Panc1 (cell line): ENCODE measurements at regions not wholly inside any gene's neighbourhood (a gene's known extent, or its start where the extent isn't known, plus 50 kb on each side); places are given as distances from the start of the nearest gene placed in this dataset.

Source experiments
- ATAC-seq: fragments of 200-7000 bp; cut with Tn5 transposase; 2 replicates; pipeline ENCODE4 v1.9.1; 2020; ENCODE audit warnings: mild to moderate bottlenecking, moderate library complexity
- BruUV-seq: library from RNA; stranded (reverse); fragments of 400-500 nt; replicated peaks from 2 replicates; lab custom pipeline; 2021; lab: Mats Ljungman, UMichigan
- CTCF ChIA-PET: fragments of 300-600 bp; sonication (Branson Sonifier 250); formaldehyde crosslinking; loops from one replicate; lab custom pipeline; 2022; ENCODE audit warnings: antibody characterized with exemption; lab: Charles Lee
- POLR2A ChIA-PET: fragments of 300-600 bp; sonication (Branson Sonifier 250); formaldehyde crosslinking; loops from one replicate; lab custom pipeline; 2022; ENCODE audit warnings: antibody characterized with exemption; lab: Charles Lee
- DNase-seq: peaks from one replicate; pipeline ENCODE4 v3.0.0-alpha.2; 2010; ENCODE audit warnings: low read depth, low spot score
- H3K27ac ChIP-seq: 2 replicates; pipeline ENCODE4 v1.5.1; 2011; ENCODE audit warnings: mild to moderate bottlenecking, low read length, inconsistent platforms
- H3K27me3 ChIP-seq: fragments of 200-500 bp; sonication (Bioruptor generic); 2 replicates; pipeline ENCODE4 v1.6.0; 2014; ENCODE audit warnings: low read length, inconsistent platforms; ENCODE audit not compliant: control insufficient read depth, insufficient read depth
- H3K36me3 ChIP-seq: fragments of 200-500 bp; sonication (Bioruptor generic); 2 replicates; pipeline ENCODE4 v1.5.1; 2014; ENCODE audit warnings: inconsistent platforms, mild to moderate bottlenecking, low read length, moderate library complexity; ENCODE audit not compliant: control insufficient read depth, insufficient read depth
- H3K4me1 ChIP-seq: 2 replicates; pipeline ENCODE4 v1.5.1; 2011; ENCODE audit warnings: inconsistent platforms, mild to moderate bottlenecking, low read length, moderate library complexity; ENCODE audit not compliant: control insufficient read depth, insufficient read depth
- H3K4me3 ChIP-seq, 2 experiments: 2 replicates each; pipeline ENCODE4 v1.5.1; 2011 to 2012; ENCODE audit warnings: low read depth in 2 of 2, low read length in 2 of 2, mild to moderate bottlenecking in 2 of 2, inconsistent platforms in 1 of 2, moderate library complexity in 1 of 2
- H3K9me3 ChIP-seq: fragments of 200-500 bp; sonication (Bioruptor generic); 2 replicates; pipeline ENCODE4 v1.5.1; 2014; ENCODE audit warnings: low read depth, mild to moderate bottlenecking, inconsistent platforms, low read length, moderate library complexity; ENCODE audit not compliant: control insufficient read depth, insufficient read depth
- POLR2AphosphoS5 ChIP-seq: IDR thresholded peaks from 2 replicates; pipeline ENCODE4 v1.6.1; 2012; ENCODE audit warnings: mild to moderate bottlenecking, low read depth, low read length, moderate library complexity
- REST ChIP-seq, 2 experiments: IDR thresholded peaks; 2 replicates each; pipeline ENCODE4 v1.6.1; 2011 to 2012; ENCODE audit warnings: low read depth in 2 of 2, control low read depth in 1 of 2, low read length in 1 of 2, mild to moderate bottlenecking in 1 of 2, moderate library complexity in 1 of 2; ENCODE audit not compliant: insufficient read depth in 1 of 2
- SIN3A ChIP-seq: IDR thresholded peaks from 2 replicates; pipeline ENCODE4 v1.6.1; 2012; ENCODE audit warnings: low read depth, mild to moderate bottlenecking, low read length, moderate library complexity, borderline replicate concordance; ENCODE audit not compliant: insufficient read depth
- TCF7L2 ChIP-seq: IDR thresholded peaks from 2 replicates; pipeline ENCODE4 v1.6.1; 2011; ENCODE audit warnings: mild to moderate bottlenecking, low read depth, low read length, inconsistent platforms
- in situ Hi-C: cut with HindIII; loops from 2 replicates; pipeline ENCODE4 v1.10.0; 2016; ENCODE audit warnings: low sequenced_read_pairs, low pct_unique_long_range_greater_than_20kb
- intact Hi-C: fragments of 100-400 bp; cut with micrococcal nuclease; formaldehyde crosslinking; loops from one replicate; pipeline ENCODE4 v1.10.0; 2022; ENCODE audit not compliant: unreplicated experiment
- TF ChIP-seq, protein P1 (sequence below): fragments of 450-650 bp; IDR thresholded peaks from 2 replicates; pipeline ENCODE4 v1.5.1; 2017; ENCODE audit warnings: mild to moderate bottlenecking

GRCh38 chr12:127161466-127161865, 1105.5 kb upstream of the TMEM132C start:
- in situ Hi-C loops = no loop called here
- no peaks in the 10 kb centered on the region for H3K4me1 ChIP-seq
- DNase-seq (no peak), ATAC-seq (no peak)
- ChIA-PET CTCF (no interaction called here), POLR2A (no interaction called here)
- H3K4me3 ChIP-seq = no peak overlapping the region
- intact Hi-C loops = no loop called here
- no TSS peak for BruUV-seq
- H3K27ac ChIP-seq = no peak overlapping the region
- H3K27me3 ChIP-seq = no peaks in the 10 kb centered on the region
- H3K9me3 ChIP-seq = no peaks in the 10 kb centered on the region
- TF ChIP-seq TCF7L2 (no peak), POLR2AphosphoS5 (no peak), SIN3A (no peak), REST (IDR thresholded peaks at IDR 0.05; ENCODE audit: insufficient read depth in 1 of 2, low read depth in 2 of 2, low read length in 1 of 2) (no peak)
- TF ChIP-seq, protein P1, sequence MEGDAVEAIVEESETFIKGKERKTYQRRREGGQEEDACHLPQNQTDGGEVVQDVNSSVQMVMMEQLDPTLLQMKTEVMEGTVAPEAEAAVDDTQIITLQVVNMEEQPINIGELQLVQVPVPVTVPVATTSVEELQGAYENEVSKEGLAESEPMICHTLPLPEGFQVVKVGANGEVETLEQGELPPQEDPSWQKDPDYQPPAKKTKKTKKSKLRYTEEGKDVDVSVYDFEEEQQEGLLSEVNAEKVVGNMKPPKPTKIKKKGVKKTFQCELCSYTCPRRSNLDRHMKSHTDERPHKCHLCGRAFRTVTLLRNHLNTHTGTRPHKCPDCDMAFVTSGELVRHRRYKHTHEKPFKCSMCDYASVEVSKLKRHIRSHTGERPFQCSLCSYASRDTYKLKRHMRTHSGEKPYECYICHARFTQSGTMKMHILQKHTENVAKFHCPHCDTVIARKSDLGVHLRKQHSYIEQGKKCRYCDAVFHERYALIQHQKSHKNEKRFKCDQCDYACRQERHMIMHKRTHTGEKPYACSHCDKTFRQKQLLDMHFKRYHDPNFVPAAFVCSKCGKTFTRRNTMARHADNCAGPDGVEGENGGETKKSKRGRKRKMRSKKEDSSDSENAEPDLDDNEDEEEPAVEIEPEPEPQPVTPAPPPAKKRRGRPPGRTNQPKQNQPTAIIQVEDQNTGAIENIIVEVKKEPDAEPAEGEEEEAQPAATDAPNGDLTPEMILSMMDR = no peak
- H3K36me3 ChIP-seq = no peaks in the 10 kb centered on the region

DNA sequence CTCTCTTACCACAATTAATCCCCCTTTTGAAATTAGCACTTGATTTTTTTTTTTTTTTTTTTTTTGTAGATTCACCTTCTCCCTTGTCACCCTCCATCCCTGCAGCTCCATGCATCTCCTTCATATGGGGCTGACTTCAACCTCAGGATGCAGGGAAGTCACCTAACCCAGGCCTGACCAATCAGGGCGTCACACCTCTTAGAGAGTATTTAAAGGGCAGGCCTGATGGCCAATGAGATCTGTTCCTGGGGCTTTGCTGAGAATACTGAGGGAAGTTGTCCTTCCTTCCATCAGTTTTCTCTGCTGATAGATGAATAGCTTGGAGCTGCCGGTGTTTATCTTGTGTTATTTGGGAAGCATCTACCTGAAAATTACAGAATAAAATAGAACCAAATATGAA, 1104.7 kb upstream of the TMEM132C start:
- BruUV-seq = no TSS peak
- H3K36me3 ChIP-seq = no peaks in the 10 kb centered on the region
- CTCF ChIA-PET = no interaction called here
- H3K4me1 ChIP-seq = no peaks in the 10 kb centered on the region
- TF ChIP-seq TCF7L2 (no peak), SIN3A (no peak), POLR2AphosphoS5 (no peak), REST (IDR thresholded peaks at IDR 0.05; ENCODE audit: insufficient read depth in 1 of 2, low read depth in 2 of 2, low read length in 1 of 2) (no peak)
- TF ChIP-seq, protein P1 = no peak
- intact Hi-C loops (no loop called here), in situ Hi-C loops (no loop called here)
- H3K27me3 ChIP-seq = no peaks in the 10 kb centered on the region
- no peak overlapping the region for H3K27ac ChIP-seq
- POLR2A ChIA-PET = no interaction called here
- no peak for ATAC-seq
- DNase-seq = no peak
- no peak overlapping the region for H3K4me3 ChIP-seq
- H3K9me3 ChIP-seq = no peaks in the 10 kb centered on the region
